ENCODE measurements at regions not wholly inside any gene's neighbourhood (a gene's known extent, or its start where the extent isn't known, plus 50 kb on each side); places are given as distances from the start of the nearest gene placed in this dataset.
A peak's percentile ranks its signal among the peaks of the same experiment; 100 is the strongest.

DNA sequence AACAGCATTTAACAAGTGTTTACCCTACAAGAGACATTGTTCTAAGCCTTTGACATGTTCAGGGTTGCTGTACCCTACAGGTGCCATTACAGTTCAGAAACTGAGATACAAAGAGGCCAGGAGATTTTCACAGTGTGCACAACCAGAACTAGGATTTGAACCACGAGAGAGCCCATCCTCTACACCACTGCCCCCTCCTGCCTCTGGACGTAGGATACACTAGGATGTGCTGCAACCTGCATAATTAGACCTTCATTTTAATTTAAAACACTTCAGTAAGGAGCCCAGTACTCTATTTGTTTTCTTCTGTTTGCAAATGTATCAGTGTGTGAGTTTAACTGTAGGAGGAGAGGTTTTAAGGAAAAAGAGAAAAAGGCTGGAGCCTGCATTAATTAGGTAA, 123.1 kb upstream of the RARB start:
- ATAC-seq: no peak

DNA sequence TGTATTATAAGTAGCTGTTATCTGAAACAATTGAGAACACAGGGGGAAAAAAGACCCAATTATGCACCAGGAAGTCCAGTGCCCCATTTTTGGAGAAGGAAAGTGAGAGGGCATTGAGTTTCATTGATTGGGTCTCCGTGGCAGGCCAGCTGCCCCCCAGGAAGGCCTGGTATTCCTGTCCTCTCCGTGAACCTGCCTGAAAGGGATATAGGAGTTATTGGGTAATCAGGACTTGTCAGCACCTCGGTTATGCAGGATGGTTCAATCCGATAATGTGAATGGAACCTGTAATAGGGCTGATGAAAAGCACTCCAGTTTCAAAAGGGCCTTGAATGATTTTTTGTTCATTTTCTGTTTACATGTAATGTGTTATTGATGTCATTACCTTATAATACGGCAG, 122.0 kb upstream of the RARB start:
- peak; percentile 65 for ATAC-seq
- 22 to 25% methylated on average over 5 of the region's 5 CpGs for WGBS, 2 donors
- H3K27me3 ChIP-seq: no peaks in the 10 kb centered on the region
- TF ChIP-seq CTCF (IDR thresholded peaks at IDR 0.05): no peak
- TF ChIP-seq POLR2A (IDR thresholded peaks at IDR 0.05): no peak
- H3K27ac ChIP-seq: no peak overlapping the region
- intact Hi-C loops (cut with DNase I): no loop called here
- no peaks in the 10 kb centered on the region for H3K36me3 ChIP-seq (replicated peaks in 1 of 2; ENCODE audit: insufficient read depth in 1 of 2, low read depth in 2 of 2)
- no peaks in the 10 kb centered on the region for H3K9me3 ChIP-seq
- DNase-seq: peak in 2 of 4 donors; percentile 5 to 13
- no peaks in the 10 kb centered on the region for H3K4me1 ChIP-seq
- no peak overlapping the region for H3K4me3 ChIP-seq

More for the DNA sequence above, 123.1 kb upstream of the RARB start:
- intact Hi-C loops (cut with DNase I): no loop called here
- H3K27ac ChIP-seq: no peak overlapping the region
- H3K4me3 ChIP-seq: no peak overlapping the region
- H3K4me1 ChIP-seq: no peaks in the 10 kb centered on the region
- H3K27me3 ChIP-seq: no peaks in the 10 kb centered on the region
- WGBS, 2 donors: 42 to 48% methylated on average over 2 of the region's 2 CpGs
- no peaks in the 10 kb centered on the region for H3K9me3 ChIP-seq
- TF ChIP-seq CTCF (IDR thresholded peaks at IDR 0.05): no peak
- no peak for TF ChIP-seq POLR2A (IDR thresholded peaks at IDR 0.05)
- DNase-seq: no peak
- no peaks in the 10 kb centered on the region for H3K36me3 ChIP-seq (replicated peaks in 1 of 2; ENCODE audit: insufficient read depth in 1 of 2, low read depth in 2 of 2)

GRCh38 chr3:25306705-25307104, 121.4 kb upstream of the RARB start:
- Histone ChIP-seq H3K27me3 (no peaks in the 10 kb centered on the region), H3K4me1 (no peaks in the 10 kb centered on the region), H3K4me3 (no peak overlapping the region), H3K27ac (no peak overlapping the region), H3K9me3 (no peaks in the 10 kb centered on the region), H3K36me3 (replicated peaks in 1 of 2; ENCODE audit: insufficient read depth in 1 of 2, low read depth in 2 of 2) (no peaks in the 10 kb centered on the region)
- no peak for DNase-seq
- no peak for ATAC-seq
- intact Hi-C loops (cut with DNase I): no loop called here
- TF ChIP-seq CTCF (IDR thresholded peaks at IDR 0.05) (no peak), POLR2A (IDR thresholded peaks at IDR 0.05) (no peak)
- 39 to 57% methylated on average over 2 of the region's 2 CpGs for WGBS, 2 donors

- ATAC-seq (no peak), DNase-seq (no peak)
- H3K4me3 ChIP-seq: no peak overlapping the region
- no peaks in the 10 kb centered on the region for H3K36me3 ChIP-seq (replicated peaks in 1 of 2; ENCODE audit: insufficient read depth in 1 of 2, low read depth in 2 of 2)
- no peaks in the 10 kb centered on the region for H3K27me3 ChIP-seq
- no peak overlapping the region for H3K27ac ChIP-seq
- no peaks in the 10 kb centered on the region for H3K4me1 ChIP-seq
- no peaks in the 10 kb centered on the region for H3K9me3 ChIP-seq
- intact Hi-C loops (cut with DNase I): no loop called here
- 46 to 55% methylated on average over 2 of the region's 2 CpGs for WGBS, 2 donors
- TF ChIP-seq POLR2A (IDR thresholded peaks at IDR 0.05) (no peak), CTCF (IDR thresholded peaks at IDR 0.05) (no peak)
These were observed 114.8 kb upstream of the RARB start for GRCh38 chr3:25313286-25313685.

DNA sequence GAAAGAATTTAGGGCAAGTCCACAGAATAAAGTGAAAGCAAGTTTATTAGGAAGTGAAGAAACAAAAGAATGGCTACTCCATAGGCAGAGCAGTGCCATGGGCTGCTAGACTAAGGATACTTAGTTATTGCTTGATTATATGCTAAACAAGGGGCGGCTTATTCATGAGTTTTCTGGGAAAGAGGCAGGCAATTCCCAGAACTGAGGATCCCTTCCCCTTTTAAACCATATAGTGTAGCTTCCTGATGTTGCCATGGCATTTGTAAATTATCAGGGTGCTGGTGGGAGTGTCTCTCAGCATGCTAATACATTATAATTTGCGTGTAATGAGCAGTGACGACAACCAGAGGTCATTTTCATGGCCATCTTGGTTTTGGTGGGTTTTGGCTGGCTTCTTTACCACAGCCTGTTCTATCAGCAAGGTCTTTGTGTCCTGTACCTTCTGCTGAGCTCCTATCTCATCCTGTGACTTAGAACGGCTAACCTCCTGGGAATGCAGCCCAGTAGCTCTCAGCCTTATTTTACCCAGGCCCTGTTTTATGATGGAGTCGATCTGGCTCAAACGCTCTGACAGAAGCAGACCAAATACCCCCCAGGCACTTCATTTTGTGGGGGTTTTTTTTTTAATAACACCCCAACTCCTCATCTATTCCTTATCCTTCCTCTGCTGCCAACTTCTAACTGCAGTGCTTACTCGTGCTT, 103.0 kb upstream of the RARB start:
- intact Hi-C loops (cut with DNase I): no loop called here
- no peaks in the 10 kb centered on the region for H3K9me3 ChIP-seq
- ATAC-seq: no peak
- H3K36me3 ChIP-seq (replicated peaks in 1 of 2; ENCODE audit: insufficient read depth in 1 of 2, low read depth in 2 of 2): no peaks in the 10 kb centered on the region
- H3K27me3 ChIP-seq: no peaks in the 10 kb centered on the region
- TF ChIP-seq POLR2A (IDR thresholded peaks at IDR 0.05): no peak
- no peak for TF ChIP-seq CTCF (IDR thresholded peaks at IDR 0.05)
- no peak for DNase-seq
- no peak overlapping the region for H3K4me3 ChIP-seq
- no peak overlapping the region for H3K27ac ChIP-seq
- H3K4me1 ChIP-seq: no peaks in the 10 kb centered on the region
- 64 to 65% methylated on average over 7 of the region's 7 CpGs for WGBS, 2 donors
